Naive thymus-derived CD8-positive, alpha-beta T cell (primary cell): ENCODE measurements at regions not wholly inside any gene's neighbourhood (a gene's known extent, or its start where the extent isn't known, plus 50 kb on each side); places are given as distances from the start of the nearest gene placed in this dataset.

ENCODE experiments used
- ATAC-seq, 2 donors: fragments of 150-1000 bp; cut with Tn5 transposase in 1 of 2; sonication (Bioruptor Pico), chemical (Tn5 transposase) in 1 of 2; 1 replicate in 1 of 2; 2 replicates in 1 of 2; pipeline ENCODE4 v1.10.0; 2021; ENCODE audit warnings: mild to moderate bottlenecking in 2 of 2, moderate library complexity in 2 of 2
- POLR2A ChIA-PET: fragments of 350-600 bp; sonication (Branson Sonifier 250); formaldehyde crosslinking; loops from one replicate; lab custom pipeline; 2021; ENCODE audit warnings: antibody characterized with exemption; lab: Charles Lee
- DNase-seq, 10 donors: peaks; one replicate each; pipeline versions ENCODE4 v3.0.0 to v3.0.0-alpha.2; 2020 to 2022
- H3K27ac Mint-ChIP-seq, 10 donors: one replicate each; pipeline ENCODE4 v1.8.0; 2020 to 2022; ENCODE audit warnings: mild to moderate bottlenecking in 10 of 10, mixed read lengths in 10 of 10, moderate library complexity in 4 of 10, inconsistent platforms in 1 of 10
- H3K27me3 Mint-ChIP-seq, 5 donors: one replicate each; pipeline ENCODE4 v1.8.0; 2021 to 2022; ENCODE audit warnings: mixed read lengths in 5 of 5
- H3K36me3 Mint-ChIP-seq, 3 donors: one replicate each; pipeline ENCODE4 v1.8.0; 2020 to 2022; ENCODE audit warnings: mixed read lengths in 3 of 3, mild to moderate bottlenecking in 2 of 3, inconsistent platforms in 1 of 3
- H3K4me1 Mint-ChIP-seq, 4 donors: one replicate each; pipeline ENCODE4 v1.8.0; 2021 to 2022; ENCODE audit warnings: mixed read lengths in 4 of 4
- H3K4me3 Mint-ChIP-seq, 10 donors: one replicate each; pipeline ENCODE4 v1.8.0; 2020 to 2022; ENCODE audit warnings: mild to moderate bottlenecking in 10 of 10, mixed read lengths in 10 of 10, moderate library complexity in 6 of 10, inconsistent platforms in 1 of 10
- H3K9me3 Mint-ChIP-seq, 9 donors: one replicate each; pipeline ENCODE4 v1.8.0; 2020 to 2022; ENCODE audit warnings: mixed read lengths in 9 of 9, mild to moderate bottlenecking in 3 of 9, inconsistent platforms in 1 of 9, moderate library complexity in 1 of 9

GRCh38 chr2:45224993-45225380 is 215.7 kb upstream of the SIX2 start:
- peaks cover 0 to 3% (median 0%) of the 10 kb centered on the region in 3 donors for H3K36me3 Mint-ChIP-seq
- ATAC-seq, result no peak
- H3K27me3 Mint-ChIP-seq, result peaks cover 13 to 36% (median 26%) of the 10 kb centered on the region in 5 donors
- no peak overlapping the region for H3K27ac Mint-ChIP-seq
- peaks cover 0 to 23% (median 0%) of the 10 kb centered on the region in 9 donors for H3K9me3 Mint-ChIP-seq
- no peak for DNase-seq
- H3K4me3 Mint-ChIP-seq, result no peak overlapping the region
- H3K4me1 Mint-ChIP-seq, result peaks cover 0 to 9% (median 3%) of the 10 kb centered on the region in 4 donors
- POLR2A ChIA-PET, result no interaction called here

- ATAC-seq (no peak), DNase-seq (no peak)
- Mint-ChIP-seq H3K27ac (peak overlapping the region in 2 of 10 donors; percentile 33 to 37), H3K27me3 (peaks cover 13 to 36% (median 26%) of the 10 kb centered on the region in 5 donors), H3K4me3 (peak overlapping the region in 1 of 10 donors; percentile 18), H3K36me3 (peaks cover 0 to 3% (median 0%) of the 10 kb centered on the region in 3 donors), H3K4me1 (peaks cover 0 to 9% (median 3%) of the 10 kb centered on the region in 4 donors), H3K9me3 (peaks cover 0 to 23% (median 0%) of the 10 kb centered on the region in 9 donors)
- POLR2A ChIA-PET, result no interaction called here
Observed at GRCh38 chr2:45224321-45224992, 215.2 kb upstream of the SIX2 start.

GRCh38 chr2:45223531-45223930 is 214.3 kb upstream of the SIX2 start:
- Mint-ChIP-seq H3K27ac (no peak overlapping the region), H3K9me3 (peaks cover 0 to 22% (median 0%) of the 10 kb centered on the region in 9 donors), H3K4me3 (no peak overlapping the region), H3K4me1 (peaks cover 0 to 9% (median 3%) of the 10 kb centered on the region in 4 donors), H3K36me3 (peaks cover 0 to 3% (median 0%) of the 10 kb centered on the region in 3 donors), H3K27me3 (peaks cover 13 to 36% (median 26%) of the 10 kb centered on the region in 5 donors)
- no peak for ATAC-seq
- POLR2A ChIA-PET, result no interaction called here
- no peak for DNase-seq

GRCh38 chr2:45220227-45220626 is 211.0 kb upstream of the SIX2 start:
- Mint-ChIP-seq H3K4me3 (no peak overlapping the region), H3K4me1 (peaks cover 0 to 9% (median 3%) of the 10 kb centered on the region in 4 donors), H3K36me3 (no peaks in the 10 kb centered on the region), H3K9me3 (peaks cover 0 to 10% (median 0%) of the 10 kb centered on the region in 9 donors), H3K27me3 (peaks cover 15 to 46% (median 27%) of the 10 kb centered on the region in 5 donors), H3K27ac (no peak overlapping the region)
- POLR2A ChIA-PET, result no interaction called here
- ATAC-seq (no peak), DNase-seq (no peak)

GRCh38 chr2:45218931-45219339 is 209.7 kb upstream of the SIX2 start:
- ATAC-seq, result no peak
- H3K36me3 Mint-ChIP-seq, result no peaks in the 10 kb centered on the region
- H3K4me3 Mint-ChIP-seq, result no peak overlapping the region
- peaks cover 0 to 10% (median 0%) of the 10 kb centered on the region in 9 donors for H3K9me3 Mint-ChIP-seq
- H3K27ac Mint-ChIP-seq, result no peak overlapping the region
- H3K4me1 Mint-ChIP-seq, result peaks cover 0 to under 1% (median 0%) of the 10 kb centered on the region in 4 donors
- DNase-seq, result no peak
- POLR2A ChIA-PET, result no interaction called here
- peaks cover 10 to 46% (median 29%) of the 10 kb centered on the region in 5 donors for H3K27me3 Mint-ChIP-seq

GRCh38 chr2:45218297-45218696 is 209.0 kb upstream of the SIX2 start:
- Mint-ChIP-seq H3K27ac (no peak overlapping the region), H3K27me3 (peaks cover 10 to 40% (median 28%) of the 10 kb centered on the region in 5 donors), H3K4me1 (no peaks in the 10 kb centered on the region), H3K36me3 (no peaks in the 10 kb centered on the region), H3K4me3 (no peak overlapping the region), H3K9me3 (peaks cover 0 to 10% (median 0%) of the 10 kb centered on the region in 9 donors)
- POLR2A ChIA-PET, result no interaction called here
- ATAC-seq (no peak), DNase-seq (no peak)

GRCh38 chr2:45216118-45216517 is 206.9 kb upstream of the SIX2 start:
- H3K27me3 Mint-ChIP-seq, result peaks cover 7 to 31% (median 19%) of the 10 kb centered on the region in 5 donors
- no peaks in the 10 kb centered on the region for H3K4me1 Mint-ChIP-seq
- POLR2A ChIA-PET, result no interaction called here
- no peak overlapping the region for H3K27ac Mint-ChIP-seq
- no peak for DNase-seq
- peaks cover 0 to 10% (median 0%) of the 10 kb centered on the region in 9 donors for H3K9me3 Mint-ChIP-seq
- H3K4me3 Mint-ChIP-seq, result no peak overlapping the region
- no peaks in the 10 kb centered on the region for H3K36me3 Mint-ChIP-seq
- no peak for ATAC-seq

GRCh38 chr2:45214550-45214949 is 205.3 kb upstream of the SIX2 start:
- Mint-ChIP-seq H3K27me3 (peaks cover 7 to 21% (median 12%) of the 10 kb centered on the region in 5 donors), H3K4me1 (no peaks in the 10 kb centered on the region), H3K36me3 (no peaks in the 10 kb centered on the region), H3K27ac (no peak overlapping the region), H3K9me3 (peaks cover 0 to 10% (median 0%) of the 10 kb centered on the region in 9 donors), H3K4me3 (no peak overlapping the region)
- ATAC-seq, result no peak
- no peak for DNase-seq
- POLR2A ChIA-PET, result no interaction called here

GRCh38 chr2:45212953-45213635 is 203.8 kb upstream of the SIX2 start:
- Mint-ChIP-seq H3K27ac (no peak overlapping the region), H3K9me3 (peaks cover 0 to 10% (median 0%) of the 10 kb centered on the region in 9 donors), H3K36me3 (no peaks in the 10 kb centered on the region), H3K4me1 (no peaks in the 10 kb centered on the region), H3K4me3 (no peak overlapping the region), H3K27me3 (peaks cover 7 to 21% (median 11%) of the 10 kb centered on the region in 5 donors)
- ATAC-seq (no peak), DNase-seq (no peak)
- POLR2A ChIA-PET, result no interaction called here

- H3K36me3 Mint-ChIP-seq, result no peaks in the 10 kb centered on the region
- POLR2A ChIA-PET, result no interaction called here
- H3K4me1 Mint-ChIP-seq, result no peaks in the 10 kb centered on the region
- H3K9me3 Mint-ChIP-seq, result peaks cover 0 to 9% (median 0%) of the 10 kb centered on the region in 9 donors
- H3K27ac Mint-ChIP-seq, result no peak overlapping the region
- no peak overlapping the region for H3K4me3 Mint-ChIP-seq
- peaks cover 6 to 21% (median 11%) of the 10 kb centered on the region in 5 donors for H3K27me3 Mint-ChIP-seq
- ATAC-seq (no peak), DNase-seq (no peak)
Observed at GRCh38 chr2:45211636-45212035, 202.4 kb upstream of the SIX2 start.

GRCh38 chr2:45210462-45211195 is 201.4 kb upstream of the SIX2 start:
- no peak overlapping the region for H3K4me3 Mint-ChIP-seq
- DNase-seq (no peak), ATAC-seq (no peak)
- no peaks in the 10 kb centered on the region for H3K36me3 Mint-ChIP-seq
- H3K27ac Mint-ChIP-seq, result no peak overlapping the region
- H3K27me3 Mint-ChIP-seq, result peaks cover 2 to 13% (median 10%) of the 10 kb centered on the region in 5 donors
- POLR2A ChIA-PET, result no interaction called here
- no peaks in the 10 kb centered on the region for H3K4me1 Mint-ChIP-seq
- no peaks in the 10 kb centered on the region for H3K9me3 Mint-ChIP-seq

GRCh38 chr2:45209875-45210274 is 200.6 kb upstream of the SIX2 start:
- Mint-ChIP-seq H3K27me3 (peaks cover 2 to 12% (median 9%) of the 10 kb centered on the region in 5 donors), H3K36me3 (no peaks in the 10 kb centered on the region), H3K27ac (no peak overlapping the region), H3K4me3 (no peak overlapping the region), H3K4me1 (no peaks in the 10 kb centered on the region), H3K9me3 (no peaks in the 10 kb centered on the region)
- no peak for DNase-seq
- ATAC-seq, result no peak
- POLR2A ChIA-PET, result no interaction called here

GRCh38 chr2:45209302-45209701 is 200.1 kb upstream of the SIX2 start:
- peaks cover 2 to 12% (median 9%) of the 10 kb centered on the region in 5 donors for H3K27me3 Mint-ChIP-seq
- H3K27ac Mint-ChIP-seq, result no peak overlapping the region

More at GRCh38 chr2:45209302-45209701, 200.1 kb upstream of the SIX2 start:
- H3K36me3 Mint-ChIP-seq, result no peaks in the 10 kb centered on the region
- ATAC-seq (no peak), DNase-seq (no peak)
- H3K9me3 Mint-ChIP-seq, result peaks cover 0 to 2% (median 0%) of the 10 kb centered on the region in 9 donors
- H3K4me3 Mint-ChIP-seq, result no peak overlapping the region
- no peaks in the 10 kb centered on the region for H3K4me1 Mint-ChIP-seq
- POLR2A ChIA-PET, result no interaction called here
